Astrocyte of the hippocampus (primary cell): ENCODE measurements at regions not wholly inside any gene's neighbourhood (a gene's known extent, or its start where the extent isn't known, plus 50 kb on each side); places are given as distances from the start of the nearest gene placed in this dataset.

Experiments used
- DNase-seq: peaks from one replicate; pipeline ENCODE4 v3.0.0; 2011; ENCODE audit warnings: low read depth, low spot score

GRCh38 chr17:79317916-79318315 lies 243.3 kb downstream of the ENGASE start:
- no peak for DNase-seq

GRCh38 chr17:79316805-79317204 lies 242.2 kb downstream of the ENGASE start:
- DNase-seq = no peak

GRCh38 chr17:79315358-79316105 lies 240.9 kb downstream of the ENGASE start:
- no peak for DNase-seq

GRCh38 chr17:79314617-79315357 lies 240.2 kb downstream of the ENGASE start:
- DNase-seq = no peak

GRCh38 chr17:79311373-79311772 lies 236.7 kb downstream of the ENGASE start:
- DNase-seq = no peak

- no peak for DNase-seq
Observed at GRCh38 chr17:79306424-79307318, 232.0 kb downstream of the ENGASE start.

- DNase-seq = no peak
Observed at GRCh38 chr17:79305768-79306423, 231.3 kb downstream of the ENGASE start.

- DNase-seq = no peak
Observed at GRCh38 chr17:79305376-79305767, 230.7 kb downstream of the ENGASE start.

GRCh38 chr17:79304884-79305283 lies 230.3 kb downstream of the ENGASE start:
- DNase-seq = no peak

- no peak for DNase-seq
Observed at GRCh38 chr17:79303641-79304205, 229.1 kb downstream of the ENGASE start.

GRCh38 chr17:79301469-79301868 lies 226.8 kb downstream of the ENGASE start:
- no peak for DNase-seq

- DNase-seq = no peak
Observed at GRCh38 chr17:79299349-79299748, 224.7 kb downstream of the ENGASE start.

- DNase-seq = no peak
Observed at GRCh38 chr17:79298799-79299198, 224.2 kb downstream of the ENGASE start.

GRCh38 chr17:79296243-79296642 lies 221.6 kb downstream of the ENGASE start:
- DNase-seq = no peak

GRCh38 chr17:79295307-79295706 lies 220.7 kb downstream of the ENGASE start:
- DNase-seq = no peak

- DNase-seq = peak; percentile 72
Observed at GRCh38 chr17:79294459-79295071, 219.9 kb downstream of the ENGASE start.

GRCh38 chr17:79292501-79292900 lies 217.9 kb downstream of the ENGASE start:
- DNase-seq = no peak

- DNase-seq = no peak
Observed at GRCh38 chr17:79291391-79291790, 216.8 kb downstream of the ENGASE start.

- no peak for DNase-seq
Observed at GRCh38 chr17:79290726-79291125, 216.1 kb downstream of the ENGASE start.

GRCh38 chr17:79288950-79289349 lies 214.3 kb downstream of the ENGASE start:
- no peak for DNase-seq

- no peak for DNase-seq
Observed at GRCh38 chr17:79286440-79286839, 211.8 kb downstream of the ENGASE start.
